ENCODE measurements at regions not wholly inside any gene's neighbourhood (a gene's known extent, or its start where the extent isn't known, plus 50 kb on each side); places are given as distances from the start of the nearest gene placed in this dataset.

DNA sequence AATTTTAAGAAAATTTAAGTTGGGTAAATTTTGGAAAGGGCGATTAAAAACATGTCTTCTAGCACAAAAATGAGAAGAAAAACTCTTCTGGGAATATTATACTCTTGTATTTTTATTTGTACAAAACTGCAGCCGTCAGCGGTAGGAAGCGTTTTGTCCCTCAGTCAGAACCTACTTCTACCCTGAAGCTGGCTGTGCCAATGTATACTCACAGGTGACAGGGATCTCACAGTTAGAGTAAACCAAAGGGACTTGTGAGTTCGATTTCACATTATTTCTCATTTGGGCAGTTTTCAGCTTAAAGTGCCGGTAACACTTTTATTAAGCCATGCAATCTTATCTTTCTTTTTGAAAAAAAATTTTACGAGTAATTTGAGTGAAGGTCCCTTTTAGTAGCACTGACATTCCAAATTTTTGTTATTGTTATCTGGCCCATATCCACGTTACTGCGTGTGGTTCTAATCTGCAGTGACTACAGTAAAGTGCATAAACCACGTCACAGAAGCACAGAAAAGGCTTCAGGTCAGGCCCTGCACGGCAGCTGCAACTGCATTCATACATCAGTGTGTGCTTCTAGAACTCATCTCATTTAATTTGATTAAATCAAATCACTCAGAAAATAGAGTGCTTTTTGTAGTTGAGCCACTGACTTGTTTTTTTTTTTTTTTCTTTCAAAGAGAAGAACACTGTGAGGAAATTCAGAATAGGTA is 387.3 kb downstream of the LIG4 start:
- TF ChIP-seq, protein P1, sequence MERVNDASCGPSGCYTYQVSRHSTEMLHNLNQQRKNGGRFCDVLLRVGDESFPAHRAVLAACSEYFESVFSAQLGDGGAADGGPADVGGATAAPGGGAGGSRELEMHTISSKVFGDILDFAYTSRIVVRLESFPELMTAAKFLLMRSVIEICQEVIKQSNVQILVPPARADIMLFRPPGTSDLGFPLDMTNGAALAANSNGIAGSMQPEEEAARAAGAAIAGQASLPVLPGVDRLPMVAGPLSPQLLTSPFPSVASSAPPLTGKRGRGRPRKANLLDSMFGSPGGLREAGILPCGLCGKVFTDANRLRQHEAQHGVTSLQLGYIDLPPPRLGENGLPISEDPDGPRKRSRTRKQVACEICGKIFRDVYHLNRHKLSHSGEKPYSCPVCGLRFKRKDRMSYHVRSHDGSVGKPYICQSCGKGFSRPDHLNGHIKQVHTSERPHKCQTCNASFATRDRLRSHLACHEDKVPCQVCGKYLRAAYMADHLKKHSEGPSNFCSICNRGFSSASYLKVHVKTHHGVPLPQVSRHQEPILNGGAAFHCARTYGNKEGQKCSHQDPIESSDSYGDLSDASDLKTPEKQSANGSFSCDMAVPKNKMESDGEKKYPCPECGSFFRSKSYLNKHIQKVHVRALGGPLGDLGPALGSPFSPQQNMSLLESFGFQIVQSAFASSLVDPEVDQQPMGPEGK (CRISPR knock-in tag; IDR thresholded peaks at IDR 0.05; ENCODE audit: borderline replicate concordance), result no peak
- TF ChIP-seq CSDC2 (CRISPR knock-in tag; IDR thresholded peaks at IDR 0.05), result no peak
